Head of caudate nucleus (tissue), 42 donors: ENCODE measurements at regions not wholly inside any gene's neighbourhood (a gene's known extent, or its start where the extent isn't known, plus 50 kb on each side); places are given as distances from the start of the nearest gene placed in this dataset.

Experiments
- DNase-seq, 42 donors: peaks; one replicate each; pipeline versions ENCODE4 v3.0.0 to v3.0.0-alpha.2; 2020 to 2021; ENCODE audit warnings: mixed read lengths in 7 of 42
- intact Hi-C: fragments of 100-400 bp; cut with DNase I; formaldehyde crosslinking; loops from one replicate; pipeline ENCODE4 v1.15.0; 2022

GRCh38 chr18:73258375-73259087 is 390.7 kb upstream of the NETO1 start:
- DNase-seq = no peak
- intact Hi-C loops = no loop called here

GRCh38 chr18:73254564-73254963 is 386.8 kb upstream of the NETO1 start:
- DNase-seq = no peak
- intact Hi-C loops = no loop called here

- intact Hi-C loops = no loop called here
- DNase-seq = no peak
Observed at GRCh38 chr18:73249030-73249429, 381.2 kb upstream of the NETO1 start.

- intact Hi-C loops = no loop called here
- no peak for DNase-seq
Observed at GRCh38 chr18:73246763-73247162, 379.0 kb upstream of the NETO1 start.

- no peak for DNase-seq
- intact Hi-C loops = no loop called here
Observed at GRCh38 chr18:73245345-73245744, 377.6 kb upstream of the NETO1 start.

GRCh38 chr18:73244401-73244800 is 376.6 kb upstream of the NETO1 start:
- no peak for DNase-seq
- intact Hi-C loops = no loop called here

- DNase-seq = no peak
- intact Hi-C loops = no loop called here
Observed at GRCh38 chr18:73240899-73241298, 373.1 kb upstream of the NETO1 start.

GRCh38 chr18:73235921-73236320 is 368.1 kb upstream of the NETO1 start:
- no peak for DNase-seq
- intact Hi-C loops = no loop called here

- no peak for DNase-seq
- intact Hi-C loops = no loop called here
Observed at GRCh38 chr18:73235491-73235890, 367.7 kb upstream of the NETO1 start.

GRCh38 chr18:73232933-73233332 is 365.1 kb upstream of the NETO1 start:
- DNase-seq = no peak
- intact Hi-C loops = no loop called here

GRCh38 chr18:73220663-73221062 is 352.9 kb upstream of the NETO1 start:
- intact Hi-C loops = no loop called here
- no peak for DNase-seq

GRCh38 chr18:73218293-73218692 is 350.5 kb upstream of the NETO1 start:
- intact Hi-C loops = no loop called here
- no peak for DNase-seq

GRCh38 chr18:73214970-73215369 is 347.2 kb upstream of the NETO1 start:
- intact Hi-C loops = no loop called here
- DNase-seq = no peak

GRCh38 chr18:73212442-73212841 is 344.7 kb upstream of the NETO1 start:
- no peak for DNase-seq
- intact Hi-C loops = no loop called here

GRCh38 chr18:73201940-73202339 is 334.2 kb upstream of the NETO1 start:
- DNase-seq = no peak
- intact Hi-C loops = no loop called here

- intact Hi-C loops = no loop called here
- DNase-seq = no peak
Observed at GRCh38 chr18:73199151-73199550, 331.4 kb upstream of the NETO1 start.

GRCh38 chr18:73189718-73190117 is 321.9 kb upstream of the NETO1 start:
- intact Hi-C loops = no loop called here

GRCh38 chr18:73168236-73168635 is 300.4 kb upstream of the NETO1 start:
- DNase-seq = no peak
- intact Hi-C loops = no loop called here

More at GRCh38 chr18:73189718-73190117, 321.9 kb upstream of the NETO1 start:
- DNase-seq = no peak

- no peak for DNase-seq
- intact Hi-C loops = no loop called here
Observed at GRCh38 chr18:73164430-73164829, 296.6 kb upstream of the NETO1 start.

- no peak for DNase-seq
- intact Hi-C loops = no loop called here
Observed at GRCh38 chr18:73163236-73163635, 295.4 kb upstream of the NETO1 start.

GRCh38 chr18:73156117-73156516 is 288.3 kb upstream of the NETO1 start:
- DNase-seq = no peak
- intact Hi-C loops = no loop called here

- no peak for DNase-seq
- intact Hi-C loops = no loop called here
Observed at GRCh38 chr18:73153271-73153670, 285.5 kb upstream of the NETO1 start.
